Activated CD8-positive, alpha-beta memory T cell treated with anti-CD3 and anti-CD28 coated beads, Interleukin-2, amount 10 ng/mL, durations not matched to agents 7 days and 5 days (primary cell): ENCODE measurements at regions not wholly inside any gene's neighbourhood (a gene's known extent, or its start where the extent isn't known, plus 50 kb on each side); places are given as distances from the start of the nearest gene placed in this dataset.

Experiments
- ATAC-seq: fragments of 150-1000 bp; cut with Tn5 transposase; one replicate; pipeline ENCODE4 v1.10.0; 2021; ENCODE audit warnings: moderate library complexity
- CTCF ChIA-PET: fragments of 350-600 bp; sonication (Branson Sonifier 250); formaldehyde crosslinking; loops from one replicate; lab custom pipeline; 2021; ENCODE audit warnings: antibody characterized with exemption; lab: Charles Lee
- DNase-seq: peaks from one replicate; pipeline ENCODE4 v3.0.0-alpha.2; 2020
- H3K27ac Mint-ChIP-seq: one replicate; pipeline ENCODE4 v1.8.0; 2021; ENCODE audit warnings: mild to moderate bottlenecking, mixed read lengths
- H3K27me3 Mint-ChIP-seq: one replicate; pipeline ENCODE4 v1.8.0; 2021; ENCODE audit warnings: mixed read lengths
- H3K36me3 Mint-ChIP-seq: one replicate; pipeline ENCODE4 v1.8.0; 2021; ENCODE audit warnings: mild to moderate bottlenecking, mixed read lengths
- H3K4me1 Mint-ChIP-seq: one replicate; pipeline ENCODE4 v1.8.0; 2021; ENCODE audit warnings: mixed read lengths
- H3K4me3 Mint-ChIP-seq: one replicate; pipeline ENCODE4 v1.8.0; 2021; ENCODE audit warnings: mild to moderate bottlenecking, moderate library complexity, mixed read lengths
- H3K9me3 Mint-ChIP-seq: one replicate; pipeline ENCODE4 v1.8.0; 2022; ENCODE audit warnings: low read depth, mixed read lengths

GRCh38 chr10:83371696-83372490 is 767.4 kb upstream of the GHITM start:
- no peak for ATAC-seq
- Mint-ChIP-seq H3K4me1 (no peaks in the 10 kb centered on the region), H3K36me3 (no peaks in the 10 kb centered on the region), H3K27me3 (no peaks in the 10 kb centered on the region), H3K27ac (no peak overlapping the region), H3K4me3 (no peak overlapping the region), H3K9me3 (peaks cover 4% of the 10 kb centered on the region)
- CTCF ChIA-PET, result no interaction called here
- DNase-seq, result no peak

GRCh38 chr10:83372646-83373045 is 766.7 kb upstream of the GHITM start:
- CTCF ChIA-PET, result no interaction called here
- H3K27me3 Mint-ChIP-seq, result no peaks in the 10 kb centered on the region
- H3K36me3 Mint-ChIP-seq, result no peaks in the 10 kb centered on the region
- DNase-seq (no peak), ATAC-seq (no peak)
- no peak overlapping the region for H3K4me3 Mint-ChIP-seq
- H3K4me1 Mint-ChIP-seq, result no peaks in the 10 kb centered on the region
- peaks cover 4% of the 10 kb centered on the region for H3K9me3 Mint-ChIP-seq
- H3K27ac Mint-ChIP-seq, result no peak overlapping the region

- DNase-seq (no peak), ATAC-seq (no peak)
- Mint-ChIP-seq H3K4me1 (no peaks in the 10 kb centered on the region), H3K4me3 (no peak overlapping the region), H3K9me3 (peaks cover 4% of the 10 kb centered on the region), H3K36me3 (no peaks in the 10 kb centered on the region), H3K27me3 (no peaks in the 10 kb centered on the region), H3K27ac (no peak overlapping the region)
- CTCF ChIA-PET, result no interaction called here
These were observed 765.6 kb upstream of the GHITM start for GRCh38 chr10:83373671-83374070.

- no peak overlapping the region for H3K27ac Mint-ChIP-seq
These were observed 764.6 kb upstream of the GHITM start for GRCh38 chr10:83374741-83375140.

GRCh38 chr10:83375274-83375673 is 764.0 kb upstream of the GHITM start:
- ATAC-seq, result no peak
- no peaks in the 10 kb centered on the region for H3K36me3 Mint-ChIP-seq
- no peaks in the 10 kb centered on the region for H3K4me1 Mint-ChIP-seq
- CTCF ChIA-PET, result no interaction called here
- no peaks in the 10 kb centered on the region for H3K27me3 Mint-ChIP-seq
- H3K27ac Mint-ChIP-seq, result no peak overlapping the region
- no peak overlapping the region for H3K4me3 Mint-ChIP-seq
- no peak for DNase-seq
- peaks cover 2% of the 10 kb centered on the region for H3K9me3 Mint-ChIP-seq

More at GRCh38 chr10:83374741-83375140, 764.6 kb upstream of the GHITM start:
- H3K4me3 Mint-ChIP-seq, result no peak overlapping the region
- H3K27me3 Mint-ChIP-seq, result no peaks in the 10 kb centered on the region
- H3K4me1 Mint-ChIP-seq, result no peaks in the 10 kb centered on the region
- DNase-seq, result no peak
- ATAC-seq, result no peak
- CTCF ChIA-PET, result no interaction called here
- H3K36me3 Mint-ChIP-seq, result no peaks in the 10 kb centered on the region
- H3K9me3 Mint-ChIP-seq, result peaks cover 4% of the 10 kb centered on the region

- Mint-ChIP-seq H3K36me3 (no peaks in the 10 kb centered on the region), H3K4me3 (no peak overlapping the region), H3K27ac (no peak overlapping the region), H3K9me3 (no peaks in the 10 kb centered on the region), H3K27me3 (no peaks in the 10 kb centered on the region), H3K4me1 (no peaks in the 10 kb centered on the region)
- ATAC-seq, result no peak
- DNase-seq, result no peak
- CTCF ChIA-PET, result no interaction called here
These were observed 741.5 kb upstream of the GHITM start for GRCh38 chr10:83397806-83398205.

- H3K4me3 Mint-ChIP-seq, result no peak overlapping the region
- no peak for ATAC-seq
- CTCF ChIA-PET, result no interaction called here
- H3K27ac Mint-ChIP-seq, result no peak overlapping the region
- peaks cover 6% of the 10 kb centered on the region for H3K9me3 Mint-ChIP-seq
- H3K27me3 Mint-ChIP-seq, result no peaks in the 10 kb centered on the region
- no peak for DNase-seq
- H3K36me3 Mint-ChIP-seq, result no peaks in the 10 kb centered on the region
- no peaks in the 10 kb centered on the region for H3K4me1 Mint-ChIP-seq
These were observed 728.7 kb upstream of the GHITM start for GRCh38 chr10:83410570-83410969.

DNA sequence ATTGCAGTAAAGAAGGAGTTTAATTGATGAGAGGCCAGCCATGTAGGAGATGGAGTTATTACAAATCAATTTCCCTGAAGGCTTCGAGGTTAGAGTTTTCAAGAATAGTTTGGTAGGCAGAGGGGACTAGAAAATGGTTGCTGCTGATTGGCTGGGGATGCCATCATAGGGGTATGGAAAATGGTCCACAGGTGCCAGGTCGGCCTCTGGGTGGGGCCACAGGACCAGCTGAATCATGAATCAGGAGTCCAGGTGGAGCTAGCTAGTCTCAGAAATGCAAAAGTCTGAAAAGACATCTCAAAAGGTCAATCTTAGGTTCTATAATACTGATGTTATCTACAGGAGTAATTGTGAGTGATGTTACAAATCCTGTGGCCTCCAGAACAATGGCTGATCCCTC is 714.0 kb upstream of the GHITM start:
- CTCF ChIA-PET, result no interaction called here
- H3K4me3 Mint-ChIP-seq, result no peak overlapping the region

DNA sequence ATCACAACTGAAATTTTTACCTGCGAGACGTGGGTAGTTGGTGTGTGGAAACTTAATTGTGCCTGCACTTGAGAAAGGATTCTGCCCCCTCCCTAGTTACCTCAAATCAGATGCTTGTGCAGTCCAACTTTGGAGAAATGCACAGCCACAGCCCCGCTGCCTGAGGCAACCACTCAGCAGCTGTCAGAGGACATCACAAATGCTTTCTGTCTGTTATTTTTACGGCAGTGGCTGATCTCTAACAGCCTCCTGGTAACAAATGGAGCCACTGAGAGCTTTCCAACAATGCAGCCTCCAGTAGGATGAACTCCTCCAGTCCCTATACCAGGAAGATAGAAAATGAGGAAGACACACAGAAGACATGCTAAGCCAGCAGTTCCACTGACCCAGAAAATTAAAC is 712.2 kb upstream of the GHITM start:
- H3K36me3 Mint-ChIP-seq, result no peaks in the 10 kb centered on the region
- no peak overlapping the region for H3K4me3 Mint-ChIP-seq
- CTCF ChIA-PET, result no interaction called here
- ATAC-seq (no peak), DNase-seq (no peak)
- no peaks in the 10 kb centered on the region for H3K4me1 Mint-ChIP-seq
- peaks cover 8% of the 10 kb centered on the region for H3K9me3 Mint-ChIP-seq
- H3K27ac Mint-ChIP-seq, result no peak overlapping the region
- no peaks in the 10 kb centered on the region for H3K27me3 Mint-ChIP-seq

More for the DNA sequence above, 714.0 kb upstream of the GHITM start:
- Mint-ChIP-seq H3K27me3 (no peaks in the 10 kb centered on the region), H3K27ac (no peak overlapping the region), H3K9me3 (peaks cover 2% of the 10 kb centered on the region), H3K4me1 (no peaks in the 10 kb centered on the region), H3K36me3 (no peaks in the 10 kb centered on the region)
- ATAC-seq (no peak), DNase-seq (no peak)

- Mint-ChIP-seq H3K4me3 (no peak overlapping the region), H3K4me1 (no peaks in the 10 kb centered on the region)
These were observed 706.9 kb upstream of the GHITM start for GRCh38 chr10:83432261-83433045.

DNA sequence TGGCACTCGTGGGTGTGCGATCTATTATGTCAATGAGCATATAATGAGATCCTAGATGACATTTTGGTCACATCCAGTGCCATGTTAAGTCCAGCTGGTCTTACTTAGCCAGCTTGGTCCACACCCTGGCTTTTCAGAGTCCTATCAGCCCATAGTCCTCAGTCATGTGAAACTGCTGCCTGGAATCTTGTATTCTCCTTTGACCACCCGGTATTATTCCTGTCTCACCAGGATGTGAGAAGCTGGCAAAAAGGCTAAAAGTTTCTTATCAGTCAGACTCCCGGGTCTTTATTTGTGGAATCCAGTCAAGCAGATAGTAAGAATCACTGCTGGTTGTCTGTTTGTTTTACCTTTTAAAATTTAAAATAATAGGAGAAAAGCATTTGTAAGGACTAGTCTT is 705.6 kb upstream of the GHITM start:
- CTCF ChIA-PET, result no interaction called here
- Mint-ChIP-seq H3K27ac (no peak overlapping the region), H3K36me3 (no peaks in the 10 kb centered on the region), H3K4me3 (no peak overlapping the region), H3K9me3 (peaks cover 10% of the 10 kb centered on the region), H3K27me3 (no peaks in the 10 kb centered on the region), H3K4me1 (no peaks in the 10 kb centered on the region)
- no peak for ATAC-seq
- no peak for DNase-seq

More at GRCh38 chr10:83432261-83433045, 706.9 kb upstream of the GHITM start:
- peaks cover 12% of the 10 kb centered on the region for H3K9me3 Mint-ChIP-seq
- H3K27me3 Mint-ChIP-seq, result no peaks in the 10 kb centered on the region
- ATAC-seq, result no peak
- DNase-seq, result no peak
- H3K27ac Mint-ChIP-seq, result no peak overlapping the region
- H3K36me3 Mint-ChIP-seq, result no peaks in the 10 kb centered on the region
- CTCF ChIA-PET, result no interaction called here

GRCh38 chr10:83448013-83448412 is 691.3 kb upstream of the GHITM start:
- Mint-ChIP-seq H3K36me3 (no peaks in the 10 kb centered on the region), H3K27me3 (no peaks in the 10 kb centered on the region), H3K4me3 (no peak overlapping the region), H3K9me3 (peaks cover 4% of the 10 kb centered on the region), H3K27ac (no peak overlapping the region), H3K4me1 (no peaks in the 10 kb centered on the region)
- ATAC-seq (no peak), DNase-seq (no peak)
- CTCF ChIA-PET, result no interaction called here

GRCh38 chr10:83458611-83459010 is 680.7 kb upstream of the GHITM start:
- CTCF ChIA-PET, result no interaction called here
- ATAC-seq (no peak), DNase-seq (no peak)
- no peak overlapping the region for H3K4me3 Mint-ChIP-seq
- H3K27me3 Mint-ChIP-seq, result no peaks in the 10 kb centered on the region
- H3K4me1 Mint-ChIP-seq, result no peaks in the 10 kb centered on the region
- H3K27ac Mint-ChIP-seq, result no peak overlapping the region
- no peaks in the 10 kb centered on the region for H3K36me3 Mint-ChIP-seq
- H3K9me3 Mint-ChIP-seq, result peaks cover 7% of the 10 kb centered on the region

GRCh38 chr10:83459124-83459523 is 680.2 kb upstream of the GHITM start:
- no peaks in the 10 kb centered on the region for H3K4me1 Mint-ChIP-seq
- no peak overlapping the region for H3K27ac Mint-ChIP-seq
- H3K4me3 Mint-ChIP-seq, result no peak overlapping the region
- ATAC-seq (no peak), DNase-seq (no peak)
- no peaks in the 10 kb centered on the region for H3K27me3 Mint-ChIP-seq
- H3K36me3 Mint-ChIP-seq, result no peaks in the 10 kb centered on the region
- peaks cover 7% of the 10 kb centered on the region for H3K9me3 Mint-ChIP-seq
- CTCF ChIA-PET, result no interaction called here
